HG03060 (cell line): ENCODE measurements at regions not wholly inside any gene's neighbourhood (a gene's known extent, or its start where the extent isn't known, plus 50 kb on each side); places are given as distances from the start of the nearest gene placed in this dataset.

Experiments
- ATAC-seq: cut with Tn5 transposase; IDR thresholded peaks from one replicate; pipeline ENCODE4 v1.9.1; 2021; ENCODE audit warnings: low read depth, moderate number of reproducible peaks; ENCODE audit not compliant: unreplicated experiment

DNA sequence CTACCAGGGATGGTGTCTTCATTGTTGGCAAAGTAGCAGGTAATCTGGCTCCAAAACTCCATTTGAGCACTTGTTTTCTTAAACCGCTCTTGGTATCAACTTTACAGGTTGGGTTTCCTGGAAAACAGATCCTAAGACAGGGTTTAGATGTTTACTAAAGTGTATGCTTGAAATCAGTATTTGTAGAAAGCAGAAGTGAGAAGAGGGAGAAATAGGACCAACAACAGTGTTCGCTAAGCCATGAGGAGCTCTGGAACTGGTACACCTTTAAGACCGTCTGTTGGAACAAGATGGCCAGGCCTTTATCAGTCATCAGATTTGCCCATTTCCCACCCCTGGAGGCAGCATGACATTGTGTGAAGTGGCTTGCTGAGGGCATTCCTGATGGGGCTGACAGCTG, 171.0 kb upstream of the COL8A1 start:
- no peak for ATAC-seq

DNA sequence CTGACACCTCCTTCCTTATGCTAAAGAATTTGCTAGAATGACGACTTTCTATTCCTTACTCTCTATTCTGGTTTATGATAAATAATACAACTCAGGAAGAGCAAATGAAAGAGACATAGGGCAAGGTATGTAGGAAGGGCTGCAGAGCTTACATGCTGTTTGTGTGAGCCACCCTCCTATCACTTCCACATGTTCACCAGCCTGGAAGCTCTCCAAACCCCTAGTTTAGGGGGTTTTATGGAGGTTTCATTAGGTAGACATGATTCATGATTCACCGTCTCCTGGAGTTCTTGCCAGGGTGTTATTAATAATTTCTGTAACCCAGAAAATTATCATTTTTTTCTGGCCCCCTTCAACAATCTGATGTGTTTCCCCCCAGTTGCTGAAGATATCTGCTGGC, 172.1 kb upstream of the COL8A1 start:
- ATAC-seq, result no peak

GRCh38 chr3:99458013-99458412, 180.4 kb upstream of the COL8A1 start:
- ATAC-seq, result no peak

- ATAC-seq, result no peak
Observed at GRCh38 chr3:99442599-99442998, 195.8 kb upstream of the COL8A1 start.

- no peak for ATAC-seq
Observed at GRCh38 chr3:99439892-99440291, 198.5 kb upstream of the COL8A1 start.

DNA sequence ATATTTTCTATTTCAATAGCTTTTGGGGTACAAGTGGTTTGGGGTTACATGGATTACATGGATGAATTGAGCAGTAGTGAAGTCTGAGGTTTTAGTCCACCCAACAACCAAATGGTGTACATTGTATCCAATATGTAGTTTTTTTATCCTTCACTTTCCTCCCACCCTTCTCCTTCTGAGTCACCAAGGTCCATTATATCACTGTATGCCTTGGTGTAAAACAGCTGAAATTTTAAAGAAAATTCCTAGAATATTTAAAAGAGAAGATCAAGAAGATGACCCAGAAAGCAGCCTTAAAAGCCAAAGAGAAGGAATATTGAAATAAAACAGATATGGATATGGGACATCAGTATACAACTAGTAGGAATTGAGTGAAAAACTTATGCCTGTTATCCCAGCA, 204.2 kb upstream of the COL8A1 start:
- no peak for ATAC-seq

DNA sequence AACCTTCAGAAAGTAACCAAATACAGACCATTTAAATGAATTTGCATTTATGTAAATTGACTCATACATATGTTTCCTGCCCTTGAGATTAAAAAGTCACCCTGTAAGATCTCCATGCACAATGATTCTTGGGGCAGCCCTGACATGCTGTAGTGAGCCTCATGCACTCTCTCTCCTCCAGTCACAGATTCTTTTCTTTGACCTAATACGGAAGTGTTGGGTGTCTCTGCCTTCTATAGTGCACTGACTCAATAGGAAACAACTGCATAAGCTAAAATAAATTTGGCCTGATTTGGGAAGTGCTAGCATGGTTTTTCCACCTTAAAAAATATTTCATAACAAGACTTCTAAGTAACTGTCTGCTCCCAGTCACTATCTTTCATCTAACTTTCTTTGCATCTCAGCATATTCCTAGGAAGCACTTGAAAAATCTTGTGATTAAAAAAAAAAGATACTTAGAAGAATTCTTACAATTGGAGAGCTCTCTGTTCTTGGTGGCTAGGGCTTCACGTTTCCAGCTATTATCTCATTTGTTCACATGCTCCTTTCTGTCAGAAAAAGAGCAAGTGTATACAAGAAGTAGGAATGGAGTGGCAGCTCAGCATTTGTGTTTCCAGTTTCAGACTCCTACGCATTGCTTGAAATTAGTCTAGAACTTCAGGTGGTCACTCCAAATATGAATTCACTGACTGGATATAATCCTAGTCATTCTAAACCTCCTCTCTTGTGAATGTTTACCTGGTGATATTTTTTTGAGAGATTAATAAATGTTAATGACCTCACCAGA, 207.9 kb upstream of the COL8A1 start:
- ATAC-seq, result peak; percentile 45

- ATAC-seq, result no peak
Observed at GRCh38 chr3:99429502-99429901, 208.9 kb upstream of the COL8A1 start.

DNA sequence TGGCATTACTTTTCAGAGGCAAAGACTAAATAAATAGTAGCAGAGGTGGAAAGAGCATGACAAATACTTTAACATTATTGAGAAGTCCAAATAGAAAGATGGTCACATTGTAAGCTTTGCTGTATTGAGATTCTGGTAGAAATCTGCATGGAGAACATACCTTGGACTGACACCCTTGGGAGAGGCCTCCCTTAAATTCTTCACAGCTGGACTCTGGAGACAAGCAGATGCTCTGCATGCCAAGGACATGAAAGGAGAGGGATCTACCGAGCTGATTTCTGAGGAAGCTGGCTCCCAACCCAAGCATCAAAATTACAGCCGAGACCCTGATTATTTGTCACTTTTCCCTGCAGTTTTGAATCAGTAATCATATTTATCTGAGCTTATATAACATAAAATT, 212.5 kb upstream of the COL8A1 start:
- ATAC-seq, result no peak

DNA sequence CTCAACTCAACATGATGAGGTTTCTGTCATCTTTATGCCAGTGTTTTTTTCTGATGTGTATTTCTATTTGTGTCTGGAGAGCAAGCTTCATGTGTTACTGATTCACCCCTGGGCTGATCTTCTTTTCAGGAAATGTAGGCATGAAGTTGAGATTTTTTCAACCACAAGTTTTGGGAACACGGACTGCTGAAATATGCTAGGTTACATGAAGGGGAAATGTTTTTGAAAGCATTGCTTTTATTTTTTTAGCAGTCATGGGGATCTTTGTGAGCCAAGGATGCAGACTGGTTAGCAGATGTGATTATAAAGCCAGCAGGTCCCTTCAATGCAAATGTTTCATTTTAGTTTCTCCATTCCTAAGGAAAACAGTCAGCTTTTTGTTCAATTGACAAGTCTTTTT, 219.3 kb upstream of the COL8A1 start:
- no peak for ATAC-seq

- ATAC-seq, result peak; percentile 62
Observed at GRCh38 chr3:99418709-99419108, 219.7 kb upstream of the COL8A1 start.

- ATAC-seq, result peak; percentile 48
Observed at GRCh38 chr3:99418209-99418635, 220.2 kb upstream of the COL8A1 start.

DNA sequence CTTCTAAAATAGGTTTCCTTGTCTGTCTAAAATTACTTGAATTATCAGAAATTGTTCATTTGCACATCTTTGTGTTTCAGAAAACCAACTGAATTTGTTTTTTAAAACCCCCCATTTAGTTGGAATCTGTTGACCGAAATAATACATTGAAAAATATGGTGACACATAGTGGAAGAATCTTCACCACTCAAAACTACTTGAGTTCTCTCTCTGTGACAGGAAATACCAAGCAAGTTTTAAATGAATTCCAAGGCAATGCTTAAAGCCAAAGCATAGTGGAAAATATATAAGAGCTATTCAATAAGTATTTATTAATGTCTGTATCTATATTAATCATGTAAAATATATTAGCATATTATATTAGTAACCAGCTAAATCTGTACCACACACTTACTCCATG, 224.9 kb upstream of the COL8A1 start:
- ATAC-seq, result no peak

DNA sequence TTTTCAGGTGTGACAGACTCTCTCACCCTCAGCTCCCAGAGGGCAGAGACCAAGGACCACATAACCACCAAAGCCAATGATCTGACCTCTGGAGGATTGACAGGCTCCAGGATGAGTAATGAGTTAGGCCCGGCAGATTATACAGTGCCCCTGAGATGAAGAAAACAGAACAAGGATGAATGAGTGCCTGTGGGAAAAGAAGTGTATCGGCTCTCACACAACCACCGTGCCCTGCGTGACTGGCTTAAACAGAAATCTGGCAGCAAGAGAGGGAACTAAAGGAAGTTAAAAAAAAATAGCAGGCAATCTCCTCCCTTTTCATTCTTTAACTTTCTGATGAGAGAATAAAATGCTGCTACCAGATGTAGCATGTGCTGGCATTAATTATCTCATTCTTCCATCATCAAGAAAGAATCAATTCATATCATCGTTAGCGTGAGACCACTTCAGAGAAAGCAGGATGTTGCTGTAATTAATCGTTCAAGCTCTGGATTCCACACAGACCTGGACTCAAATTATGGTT, 227.5 kb upstream of the COL8A1 start:
- peak; percentile 67 for ATAC-seq

DNA sequence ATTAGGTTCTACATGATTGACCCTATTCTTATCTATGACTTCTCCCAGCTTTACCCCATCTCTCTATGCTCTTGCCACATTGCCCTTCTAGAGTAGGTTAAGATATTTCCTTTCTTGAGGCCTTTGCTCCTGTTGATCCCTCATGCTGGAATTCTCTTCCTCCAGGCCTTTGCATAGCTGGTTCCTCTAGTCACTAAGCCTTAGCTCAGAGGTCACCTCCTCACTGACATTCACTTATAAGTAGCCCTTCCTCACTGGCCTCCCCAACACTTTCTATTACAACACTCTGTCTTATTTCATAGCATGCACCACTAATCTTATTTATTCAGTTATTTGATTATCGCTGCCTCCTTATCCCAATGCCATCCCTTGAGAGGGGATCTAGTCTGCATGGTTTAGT, 228.4 kb upstream of the COL8A1 start:
- ATAC-seq, result no peak

DNA sequence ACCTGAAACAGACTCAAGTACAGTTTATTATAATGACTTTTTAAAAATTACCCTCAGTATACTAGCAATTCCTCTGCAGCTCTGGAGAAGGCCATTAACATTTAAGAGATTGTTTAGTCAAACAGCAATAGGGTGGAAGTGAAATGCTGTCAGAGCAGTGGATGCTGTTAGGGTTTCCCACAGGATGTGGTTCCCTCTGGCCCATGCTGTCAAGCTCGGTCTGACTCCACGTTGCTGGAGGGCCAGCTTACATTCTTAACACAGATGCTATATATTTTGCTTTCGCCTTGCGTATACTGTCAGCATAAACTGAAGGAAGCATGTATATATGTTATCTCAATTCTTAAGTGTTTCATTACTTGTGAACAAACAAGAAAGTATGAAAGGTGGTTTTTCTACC, 231.1 kb upstream of the COL8A1 start:
- no peak for ATAC-seq

DNA sequence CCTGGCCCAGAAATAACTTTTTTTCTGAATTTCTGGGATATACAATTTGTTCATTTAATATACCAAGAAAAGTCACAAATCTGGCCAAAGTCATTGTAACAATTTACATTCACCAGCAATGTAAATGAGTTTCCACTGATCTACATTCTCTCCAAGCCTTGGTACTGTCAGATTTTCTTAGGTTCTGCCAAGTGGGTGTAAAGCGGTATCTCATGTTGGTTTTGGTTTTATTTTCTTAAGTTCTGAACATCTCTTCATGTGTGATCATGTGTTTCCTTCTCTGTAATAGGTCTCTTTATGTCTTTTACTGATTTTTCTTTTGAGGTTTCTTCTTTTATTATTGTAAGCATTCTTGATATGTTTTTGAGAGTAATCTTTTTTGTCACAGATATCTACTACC, 235.6 kb upstream of the COL8A1 start:
- ATAC-seq, result no peak

DNA sequence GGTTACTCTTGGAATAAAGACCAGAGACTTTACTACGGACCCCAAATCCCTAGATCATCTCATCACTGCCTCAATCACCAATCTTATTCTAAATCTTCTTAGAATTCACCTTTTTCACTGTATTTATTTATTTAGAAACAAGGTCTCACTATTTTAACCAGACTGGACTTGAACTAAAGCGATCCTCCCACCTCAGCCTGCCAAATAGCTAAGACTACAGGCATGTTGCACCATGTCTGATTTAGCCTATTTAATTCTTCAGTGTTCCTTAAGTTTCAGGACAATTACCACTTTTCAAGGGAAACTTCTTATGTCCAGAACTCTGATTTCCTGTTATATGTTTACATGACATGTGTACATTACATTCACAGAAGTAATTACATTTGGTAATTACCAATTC, 238.0 kb upstream of the COL8A1 start:
- no peak for ATAC-seq

GRCh38 chr3:99396651-99397275, 241.6 kb upstream of the COL8A1 start:
- ATAC-seq, result no peak

- ATAC-seq, result no peak
Observed at GRCh38 chr3:99394831-99395778, 243.3 kb upstream of the COL8A1 start.

GRCh38 chr3:99393961-99394360, 244.4 kb upstream of the COL8A1 start:
- ATAC-seq, result no peak
